ENCODE measurements at regions not wholly inside any gene's neighbourhood (a gene's known extent, or its start where the extent isn't known, plus 50 kb on each side); places are given as distances from the start of the nearest gene placed in this dataset.

DNA sequence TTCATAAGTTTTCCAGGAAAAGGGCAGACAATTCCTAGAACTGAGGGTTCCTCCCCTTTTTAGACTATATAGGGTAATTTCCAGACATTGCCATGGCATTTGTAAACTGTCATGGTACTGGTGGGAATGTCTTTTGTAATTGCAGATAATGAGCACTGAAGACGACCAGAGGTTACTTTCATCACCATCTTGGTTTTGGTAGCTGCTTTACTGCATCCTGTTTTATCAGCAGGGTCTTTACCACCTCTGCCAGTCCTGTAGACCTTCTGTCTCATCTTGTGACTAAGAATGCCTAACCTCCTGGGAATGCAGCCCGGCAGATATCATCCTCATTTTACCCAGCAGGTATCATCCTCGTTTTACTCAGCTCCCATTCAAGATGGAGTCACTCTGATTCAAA lies 583.9 kb upstream of the KLHL29 start:
- DNase-seq (ENCODE audit: low read depth, low spot score) = no peak

DNA sequence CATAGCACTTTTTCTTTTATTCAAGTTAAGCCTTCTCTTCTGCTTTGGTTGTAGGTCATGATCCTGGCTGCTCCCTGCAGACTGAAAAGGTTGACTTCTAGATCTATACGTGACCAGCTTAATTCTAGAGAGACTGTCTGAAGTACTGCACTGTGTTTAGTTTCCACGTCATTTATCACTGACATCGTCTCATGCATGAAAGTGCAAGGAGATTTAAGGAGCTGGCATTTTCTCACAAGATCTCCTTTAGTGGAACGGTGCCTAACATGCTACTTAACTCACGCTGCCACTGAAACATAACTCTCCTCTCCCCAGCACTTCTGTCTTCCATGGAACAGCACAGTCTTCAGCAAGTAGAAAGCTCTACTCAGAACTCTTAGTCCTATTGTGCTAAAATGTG lies 583.0 kb upstream of the KLHL29 start:
- DNase-seq (ENCODE audit: low read depth, low spot score) = no peak

DNA sequence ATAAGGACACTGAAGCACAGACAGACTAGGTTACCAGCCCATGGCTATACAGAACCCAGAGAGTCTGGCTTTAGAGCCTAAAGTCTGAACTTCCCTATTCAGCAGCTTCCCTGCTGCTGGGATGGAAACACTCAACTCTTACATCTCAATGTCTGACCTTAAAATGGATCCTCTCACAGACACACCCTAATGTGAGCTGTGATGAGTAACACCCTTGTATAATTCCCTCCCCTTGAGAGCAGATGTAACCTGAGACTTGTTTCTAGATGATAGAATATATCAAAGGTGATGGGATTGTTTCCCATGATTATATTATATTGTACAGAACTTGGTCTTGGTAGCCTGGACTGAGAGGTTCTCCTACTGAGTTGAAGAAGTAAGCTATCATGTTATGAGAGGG lies 577.1 kb upstream of the KLHL29 start:
- DNase-seq (ENCODE audit: low read depth, low spot score) = no peak

DNA sequence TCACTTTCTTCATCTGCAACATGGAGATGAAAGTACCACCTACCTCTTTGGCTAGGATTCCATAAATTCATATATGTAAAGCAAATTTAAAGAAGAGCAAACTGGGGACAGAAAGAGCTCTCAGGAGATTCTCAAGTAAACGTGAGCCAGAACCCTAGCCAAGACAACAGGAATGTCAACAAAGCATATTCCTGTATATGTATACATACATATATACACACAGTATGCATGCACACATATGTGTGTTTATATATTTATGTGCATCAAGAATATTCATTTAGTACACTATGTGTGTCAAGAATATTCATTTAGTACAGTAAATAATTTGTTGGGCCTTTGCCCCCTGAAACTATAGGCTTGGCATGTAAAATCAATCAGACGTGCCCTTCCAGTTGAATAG lies 574.4 kb upstream of the KLHL29 start:
- DNase-seq (ENCODE audit: low read depth, low spot score) = no peak

DNA sequence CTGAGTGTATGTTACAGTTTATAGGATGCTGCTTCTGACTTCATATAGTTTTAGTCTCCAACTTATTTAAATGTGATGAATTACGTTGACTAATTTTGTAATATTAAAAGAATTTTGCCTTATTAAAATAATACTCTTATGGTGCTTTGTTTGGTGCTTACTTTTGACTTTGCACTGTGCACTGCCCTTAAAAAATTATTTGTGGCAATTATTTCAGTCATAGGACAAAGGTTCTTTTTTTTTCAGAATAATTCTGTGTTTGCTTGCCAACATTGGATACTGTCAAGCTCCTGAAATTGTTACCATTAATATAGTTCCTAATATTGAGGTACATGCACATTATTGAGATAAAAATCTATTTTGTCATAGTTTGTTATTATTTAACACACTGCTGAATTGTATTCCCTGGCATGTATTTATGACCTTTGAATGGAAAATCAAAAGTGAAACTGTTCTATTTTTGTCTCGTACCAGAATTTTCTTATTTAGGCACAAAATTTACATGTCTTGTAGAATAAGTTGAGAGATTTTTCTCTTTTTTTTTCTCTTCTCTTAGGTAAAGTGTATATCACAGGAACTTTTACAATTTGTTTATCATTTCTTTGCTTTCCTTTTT lies 572.8 kb upstream of the KLHL29 start:
- no peak for DNase-seq (ENCODE audit: low read depth, low spot score)

DNA sequence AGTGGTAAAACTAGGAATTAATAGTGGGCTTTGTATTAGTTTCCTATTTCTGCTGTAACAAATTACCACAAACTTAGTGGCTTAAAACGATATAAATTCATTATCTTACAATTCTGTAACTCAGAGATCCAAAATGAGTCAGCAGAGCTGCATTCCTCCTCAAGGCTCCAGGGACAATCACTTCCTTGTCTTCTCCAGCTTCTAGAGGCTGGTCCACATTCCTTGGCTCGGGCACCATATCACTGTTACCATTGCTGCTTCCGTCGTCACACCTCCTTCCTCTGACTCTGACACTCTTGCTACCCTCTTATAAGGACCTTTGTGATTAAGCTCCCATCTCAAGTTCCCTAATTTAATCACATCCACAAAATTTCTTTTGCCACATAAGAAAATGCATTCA lies 567.8 kb upstream of the KLHL29 start:
- no peak for DNase-seq (ENCODE audit: low read depth, low spot score)

DNA sequence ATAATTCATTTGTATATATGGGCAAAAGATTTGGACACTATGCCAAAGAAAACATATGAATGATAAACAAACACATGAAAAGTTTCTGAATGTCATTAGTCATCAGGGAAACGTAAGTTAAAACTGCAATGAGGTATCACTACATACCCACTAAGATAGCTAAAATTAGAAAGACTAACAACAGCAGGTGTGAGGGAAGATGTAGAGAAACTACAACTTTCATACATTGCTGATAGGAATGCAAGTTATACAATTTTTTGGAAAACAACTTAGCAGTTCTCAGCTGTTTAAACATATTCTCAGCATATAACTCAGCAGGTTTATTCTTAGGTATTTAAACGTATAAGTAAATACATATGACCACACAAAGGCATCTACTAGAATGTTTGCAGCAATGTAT lies 563.5 kb upstream of the KLHL29 start:
- no peak for DNase-seq (ENCODE audit: low read depth, low spot score)

DNA sequence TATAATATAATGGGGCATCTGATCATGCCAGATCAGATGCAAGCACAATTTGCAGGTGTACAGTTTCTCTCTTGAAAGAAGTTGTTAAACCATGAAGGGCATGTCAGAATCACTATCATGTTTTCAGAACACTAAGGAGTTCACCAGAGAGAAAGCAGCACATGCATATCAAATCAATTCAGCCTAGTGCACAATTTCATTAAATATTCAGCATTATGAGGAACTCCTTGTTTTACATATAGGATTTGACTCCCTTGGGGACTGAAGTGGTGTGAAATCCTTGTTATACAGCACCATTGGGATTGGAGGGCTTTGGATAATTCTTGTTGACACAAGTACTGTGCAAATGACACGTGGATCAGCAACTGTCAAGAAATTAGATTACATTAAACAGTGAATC lies 562.1 kb upstream of the KLHL29 start:
- no peak for DNase-seq (ENCODE audit: low read depth, low spot score)

DNA sequence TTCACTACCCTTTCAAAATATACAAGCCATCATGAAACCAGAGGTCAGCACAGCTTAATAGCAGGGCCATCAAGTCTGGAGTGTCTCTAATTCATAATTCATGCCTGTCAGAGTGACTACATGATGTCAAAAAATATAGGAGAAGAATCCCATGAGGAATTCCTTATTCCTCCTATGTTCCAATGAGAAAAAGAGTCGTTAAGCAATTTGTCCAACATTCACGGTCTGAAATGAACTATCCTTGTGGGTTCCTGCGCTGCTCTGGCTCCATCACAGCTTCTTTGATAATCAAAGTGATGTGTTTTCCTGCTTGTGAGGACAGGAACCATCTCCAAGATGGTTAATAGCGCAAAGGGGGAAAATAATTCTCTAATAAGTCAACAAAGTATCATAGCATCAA lies 560.4 kb upstream of the KLHL29 start:
- DNase-seq (ENCODE audit: low read depth, low spot score) = no peak

DNA sequence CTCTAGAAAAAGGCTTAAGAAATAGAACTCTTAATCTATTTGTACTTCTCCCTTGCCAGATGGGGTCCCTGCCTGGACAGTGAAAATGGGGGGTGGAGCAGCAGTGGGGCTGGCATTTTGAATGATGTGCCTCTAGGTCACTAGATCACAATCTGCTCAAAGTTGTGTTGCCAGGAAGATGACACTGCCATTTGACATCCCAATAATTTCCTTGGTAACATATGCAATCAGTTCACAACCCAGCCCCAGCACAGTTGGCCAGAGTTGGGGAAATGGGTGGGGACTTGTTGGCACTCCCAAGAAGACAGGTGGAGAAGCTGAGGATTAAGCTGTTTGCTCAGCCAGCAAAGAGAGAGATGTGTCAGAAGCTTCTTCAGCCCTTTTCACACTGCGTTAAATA lies 558.3 kb upstream of the KLHL29 start:
- DNase-seq (ENCODE audit: low read depth, low spot score) = no peak

DNA sequence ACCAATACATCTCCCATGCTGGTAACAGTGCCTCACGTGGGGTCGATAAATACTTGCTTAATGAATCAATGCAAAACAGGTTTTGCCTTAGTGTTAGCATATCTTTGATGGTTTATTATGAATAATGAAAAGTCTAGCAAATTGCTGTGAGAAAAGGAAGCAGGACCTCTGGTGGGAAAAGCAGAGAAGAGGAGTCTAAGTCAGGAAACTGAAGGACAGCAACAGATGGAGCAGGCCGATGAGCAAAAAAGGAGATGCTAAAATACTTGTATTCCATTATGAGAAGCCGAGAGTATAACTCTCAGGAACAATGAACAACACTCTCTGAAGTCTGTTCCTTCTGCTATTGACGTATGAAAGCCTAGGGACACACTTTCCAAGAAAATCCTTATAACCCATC lies 555.2 kb upstream of the KLHL29 start:
- DNase-seq (ENCODE audit: low read depth, low spot score) = no peak

DNA sequence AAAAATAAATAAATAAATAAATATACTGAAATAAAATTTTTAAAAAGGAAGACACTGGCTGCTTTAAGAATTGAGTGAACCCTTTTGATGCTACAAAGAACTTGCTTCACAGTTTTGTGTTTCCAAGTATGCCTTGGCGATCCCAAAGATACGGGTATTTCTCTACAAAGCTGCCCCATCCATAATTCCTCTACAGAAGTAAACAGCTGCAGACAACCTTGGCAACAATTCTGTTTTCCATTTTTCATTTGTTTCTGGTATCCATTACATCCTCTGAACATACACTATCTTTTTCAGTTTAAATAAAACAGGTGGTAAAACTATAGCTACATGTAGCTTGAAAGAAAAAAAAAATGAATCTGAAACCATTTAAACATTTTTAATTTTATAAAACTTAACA lies 552.8 kb upstream of the KLHL29 start:
- DNase-seq (ENCODE audit: low read depth, low spot score) = no peak

DNA sequence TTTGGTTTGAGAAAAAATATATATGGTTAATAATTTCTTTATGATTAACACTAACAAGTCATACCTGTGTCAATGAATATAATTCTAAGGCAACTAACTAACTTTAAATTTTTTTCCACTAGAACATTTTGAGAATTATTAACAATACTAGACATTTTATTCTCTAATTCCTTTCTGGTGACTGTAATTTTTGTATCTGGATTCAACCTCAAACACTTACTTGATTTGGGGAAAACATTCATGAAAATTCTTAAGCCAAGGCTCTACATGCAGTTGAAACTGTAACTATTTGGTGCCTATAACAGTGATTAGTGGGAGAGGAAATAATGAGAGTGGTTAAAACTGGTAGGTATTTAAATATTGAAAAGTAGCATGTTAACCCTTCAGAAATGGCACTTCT lies 546.5 kb upstream of the KLHL29 start:
- no peak for DNase-seq (ENCODE audit: low read depth, low spot score)

DNA sequence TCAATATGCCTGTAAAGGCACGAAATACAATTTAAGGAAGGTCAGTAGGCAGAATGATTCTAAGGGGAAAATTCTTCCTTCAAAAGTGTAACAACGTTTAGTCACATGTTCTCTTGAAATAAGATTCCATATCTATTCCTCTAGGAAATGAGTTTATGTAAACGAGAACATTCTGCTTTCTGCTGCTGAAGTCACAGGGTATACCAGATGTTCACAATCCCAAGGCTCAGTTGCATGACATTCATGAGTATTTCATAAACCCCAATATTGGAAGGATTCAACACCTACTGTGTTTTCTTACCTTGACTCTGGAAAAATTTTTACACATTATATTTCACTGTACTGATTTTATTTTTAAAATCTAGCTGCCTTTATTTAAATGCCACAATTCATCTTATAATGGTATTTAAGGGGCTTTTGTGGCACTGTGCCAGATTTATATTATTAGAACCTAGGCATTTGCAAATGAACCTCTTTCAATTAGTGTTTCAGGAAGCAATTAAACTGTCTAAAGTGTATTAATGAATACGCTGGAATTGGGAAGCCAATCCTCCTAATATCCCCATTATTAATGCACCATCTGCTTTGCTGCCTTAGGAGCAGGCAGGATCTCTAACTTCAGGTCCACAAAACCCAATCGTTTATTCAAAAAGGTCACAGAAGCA lies 542.6 kb upstream of the KLHL29 start:
- DNase-seq (ENCODE audit: low read depth, low spot score) = no peak

DNA sequence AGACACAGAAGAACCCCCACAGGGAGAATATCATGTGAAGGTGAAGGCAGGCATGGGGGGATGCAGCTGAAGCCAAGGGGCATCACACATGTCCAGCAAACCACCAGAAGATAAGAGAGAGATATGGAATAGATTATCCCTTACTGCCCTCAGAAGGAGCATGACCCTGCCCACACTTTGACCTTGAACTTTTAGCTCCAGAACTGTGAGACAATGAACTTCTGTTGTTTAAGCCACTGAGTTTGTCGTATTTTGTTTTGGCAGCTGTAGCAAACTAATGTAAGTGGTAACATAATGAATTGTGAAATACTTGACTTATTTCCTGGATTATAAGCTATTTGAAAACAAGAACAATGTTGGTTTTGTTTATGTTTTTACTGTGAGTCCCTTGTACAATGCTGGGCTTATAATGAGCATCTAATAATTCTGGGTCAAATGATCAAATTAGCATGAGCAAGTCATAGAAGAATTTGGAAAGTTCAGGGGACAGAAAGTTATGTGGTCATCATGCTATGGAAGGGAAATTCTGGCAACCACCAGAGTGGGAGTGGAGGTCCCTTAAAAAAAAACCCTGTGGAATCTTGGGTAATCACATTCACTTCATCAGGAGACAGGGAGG lies 541.0 kb upstream of the KLHL29 start:
- no peak for DNase-seq (ENCODE audit: low read depth, low spot score)

DNA sequence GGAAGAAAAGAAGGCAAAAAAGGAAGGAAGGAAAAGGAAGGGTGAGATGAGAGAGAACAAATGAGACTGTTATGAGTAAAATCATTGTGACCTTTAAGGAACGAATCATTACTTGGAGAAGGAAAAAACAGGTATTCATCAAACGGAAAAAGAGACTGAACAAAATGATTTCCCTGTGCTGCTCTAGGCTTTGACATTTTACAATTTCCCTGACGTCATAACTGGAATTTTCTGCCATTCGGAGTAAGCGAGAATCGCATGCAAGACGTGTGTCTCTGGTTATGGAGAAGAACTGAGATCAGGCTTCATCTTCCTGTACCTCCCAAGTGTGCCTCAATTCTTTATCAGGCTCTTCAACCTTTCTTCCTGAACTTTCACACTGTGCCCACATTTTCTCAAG lies 534.7 kb upstream of the KLHL29 start:
- no peak for DNase-seq (ENCODE audit: low read depth, low spot score)

DNA sequence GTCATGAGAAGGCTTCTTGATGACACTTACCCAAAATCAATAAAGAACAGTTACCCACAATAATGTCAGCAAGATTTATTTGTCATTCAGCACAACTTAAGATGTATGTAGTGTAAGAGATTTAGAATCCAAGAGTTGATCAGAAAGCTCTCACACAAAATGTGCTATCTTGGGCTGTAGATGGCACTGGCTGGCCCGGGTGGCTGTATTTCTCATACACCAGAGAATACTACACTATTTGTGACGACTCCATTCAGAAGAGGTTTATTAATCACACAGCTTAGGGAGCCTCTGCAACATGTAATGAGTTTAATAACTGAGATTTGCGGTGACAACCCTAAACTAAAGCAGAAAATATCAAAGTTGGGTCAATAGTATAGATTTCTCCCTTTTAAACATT lies 530.4 kb upstream of the KLHL29 start:
- DNase-seq (ENCODE audit: low read depth, low spot score) = no peak

DNA sequence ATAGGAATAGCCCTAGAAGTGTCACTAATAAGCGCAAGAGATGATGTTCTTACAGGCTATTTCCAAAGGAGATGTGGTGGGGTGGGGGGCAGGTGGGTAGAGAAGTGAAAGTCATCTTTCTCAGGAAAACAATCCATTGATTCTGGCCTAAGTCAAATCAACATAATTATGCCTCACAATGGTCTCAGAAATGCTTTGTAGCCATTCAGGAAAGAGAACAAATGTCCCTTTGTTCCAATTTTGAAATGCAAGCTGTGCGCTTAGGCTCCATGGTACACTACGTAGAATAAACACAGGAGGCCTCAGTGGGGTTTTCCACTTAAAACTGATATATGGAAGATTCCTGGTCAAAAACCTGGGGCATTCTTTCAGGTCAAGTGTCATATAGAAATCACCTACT lies 529.9 kb upstream of the KLHL29 start:
- DNase-seq (ENCODE audit: low read depth, low spot score) = no peak

DNA sequence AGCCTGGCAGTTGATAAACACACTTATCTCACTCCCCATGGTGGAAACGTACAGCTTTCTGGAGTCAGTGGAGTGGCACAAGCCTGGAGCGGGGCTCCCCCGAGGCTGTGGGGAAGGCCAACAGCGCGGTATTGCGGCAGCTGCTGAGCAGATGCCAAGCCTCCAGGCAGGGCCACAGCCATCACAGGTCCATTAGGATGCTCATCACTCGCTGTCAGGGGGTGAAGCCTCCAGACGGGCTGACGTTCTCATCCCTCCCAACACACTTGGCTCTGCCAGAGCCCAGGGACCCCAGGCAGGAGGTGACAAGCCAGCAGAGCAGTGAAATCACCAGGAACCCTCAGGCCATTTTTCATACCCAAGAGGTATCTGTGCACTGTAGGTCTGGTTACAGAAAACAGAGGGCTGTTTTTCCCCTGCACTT lies 529.2 kb upstream of the KLHL29 start:
- no peak for DNase-seq (ENCODE audit: low read depth, low spot score)

DNA sequence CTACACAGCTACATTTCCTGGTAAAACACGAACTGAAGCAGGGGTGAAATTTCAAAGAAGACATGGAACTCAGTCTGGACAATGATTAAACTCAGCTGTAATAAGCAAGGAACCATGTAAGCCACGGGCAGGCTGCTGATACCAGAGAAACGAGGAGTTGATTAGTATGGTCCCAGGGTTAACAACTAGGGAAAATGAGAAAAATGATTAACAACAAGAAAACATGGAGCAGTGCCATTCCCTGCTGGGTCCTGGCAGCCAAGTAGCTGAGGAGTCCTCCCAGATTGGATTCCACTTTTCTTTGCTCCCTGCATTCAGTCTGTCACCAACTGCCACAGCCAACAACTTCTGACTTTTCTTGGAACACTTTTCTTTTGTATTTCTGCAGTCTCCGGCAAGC lies 517.0 kb upstream of the KLHL29 start:
- no peak for DNase-seq (ENCODE audit: low read depth, low spot score)

DNA sequence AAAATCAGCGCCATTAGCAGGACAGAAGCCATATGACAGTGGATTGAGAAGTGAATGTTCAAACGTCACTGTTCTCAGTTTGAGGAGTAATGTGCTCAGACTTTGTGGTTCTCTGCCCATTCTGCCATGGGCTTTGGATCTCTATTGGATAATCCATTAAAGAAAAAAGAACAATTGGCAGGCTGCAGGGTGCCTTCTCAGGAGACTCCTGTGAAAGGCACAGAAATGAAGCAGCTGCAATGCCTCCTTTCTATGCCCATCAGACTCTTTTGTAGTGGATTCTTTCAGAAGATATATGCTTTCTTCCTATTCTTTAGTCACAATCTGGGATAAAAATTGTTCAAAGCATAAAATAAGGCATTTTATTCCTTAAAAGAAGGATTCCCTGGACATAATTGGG lies 506.9 kb upstream of the KLHL29 start:
- no peak for DNase-seq (ENCODE audit: low read depth, low spot score)

DNA sequence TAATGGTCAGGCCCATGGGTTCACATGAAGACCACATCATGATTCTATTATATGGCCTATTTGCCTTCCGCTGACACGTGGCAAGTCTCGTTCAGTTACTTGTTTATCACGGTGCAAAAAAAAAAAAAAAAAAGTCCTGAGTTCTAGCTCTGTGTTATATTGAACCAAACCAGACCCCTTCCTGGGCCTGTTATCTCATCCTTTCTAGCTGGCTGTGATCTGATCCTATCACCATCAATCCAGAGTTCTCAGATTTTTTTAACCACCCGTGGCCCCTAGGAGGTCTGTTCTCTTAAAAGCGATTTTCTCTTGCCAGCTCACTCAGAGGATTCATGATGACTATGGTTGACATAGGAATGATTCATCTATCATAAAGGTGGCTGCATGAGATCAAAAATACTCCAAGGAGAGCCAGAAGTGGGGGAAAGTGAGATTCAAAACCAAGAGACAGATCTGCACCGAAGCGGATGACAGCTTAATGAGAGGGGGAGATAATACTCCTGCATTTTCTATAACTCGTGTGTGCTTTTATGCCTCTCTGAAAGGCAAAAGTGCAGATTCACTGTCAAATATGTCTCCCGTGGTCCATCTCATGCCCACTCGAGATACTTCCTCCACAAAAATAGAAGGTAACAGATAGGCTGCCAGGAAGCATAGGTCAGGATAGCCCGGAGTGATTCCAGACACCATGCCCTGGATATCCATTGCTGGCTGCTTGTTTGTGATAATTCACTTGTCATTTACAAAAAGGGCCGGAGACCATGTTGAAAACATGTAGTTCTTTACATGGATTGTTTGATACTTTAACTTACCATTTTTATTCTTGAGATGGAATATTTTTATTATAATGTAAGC lies 505.7 kb upstream of the KLHL29 start:
- DNase-seq (ENCODE audit: low read depth, low spot score) = no peak

All from pulmonary artery endothelial cell (primary cell).